Hippocampal formation (tissue), 2 donors: ENCODE measurements at regions not wholly inside any gene's neighbourhood (a gene's known extent, or its start where the extent isn't known, plus 50 kb on each side); places are given as distances from the start of the nearest gene placed in this dataset.

Experiments used
- DNase-seq, 2 donors: peaks; one replicate each; lab custom pipeline; 2025; lab: John Stamatoyannopoulos, UW

- no peak for DNase-seq
These were observed 52.5 kb upstream of the RXFP2 start for GRCh38 chr13:31686670-31687425.
